ENCODE measurements at regions not wholly inside any gene's neighbourhood (a gene's known extent, or its start where the extent isn't known, plus 50 kb on each side); places are given as distances from the start of the nearest gene placed in this dataset.

- TF ChIP-seq ZNF232 (CRISPR knock-in tag; IDR thresholded peaks at IDR 0.05) (no peak), ZNF671 (CRISPR knock-in tag; IDR thresholded peaks at IDR 0.05) (no peak), HMGXB4 (CRISPR knock-in tag; IDR thresholded peaks at IDR 0.05) (no peak), CREB1 (CRISPR knock-in tag; IDR thresholded peaks at IDR 0.05) (no peak), CTCF (IDR thresholded peaks at IDR 0.05) (no peak), ZNF425 (CRISPR knock-in tag; conservative IDR thresholded peaks at IDR 0.05) (no peak)
Measured at GRCh38 chr2:219876931-219877330, 249.5 kb downstream of the SLC4A3 start.

All from WTC11 (cell line).